ENCODE measurements at regions not wholly inside any gene's neighbourhood (a gene's known extent, or its start where the extent isn't known, plus 50 kb on each side); places are given as distances from the start of the nearest gene placed in this dataset.

GRCh38 chr12:3427956-3428355 lies 63.0 kb upstream of the PRMT8 start:
- TF ChIP-seq, protein P1, sequence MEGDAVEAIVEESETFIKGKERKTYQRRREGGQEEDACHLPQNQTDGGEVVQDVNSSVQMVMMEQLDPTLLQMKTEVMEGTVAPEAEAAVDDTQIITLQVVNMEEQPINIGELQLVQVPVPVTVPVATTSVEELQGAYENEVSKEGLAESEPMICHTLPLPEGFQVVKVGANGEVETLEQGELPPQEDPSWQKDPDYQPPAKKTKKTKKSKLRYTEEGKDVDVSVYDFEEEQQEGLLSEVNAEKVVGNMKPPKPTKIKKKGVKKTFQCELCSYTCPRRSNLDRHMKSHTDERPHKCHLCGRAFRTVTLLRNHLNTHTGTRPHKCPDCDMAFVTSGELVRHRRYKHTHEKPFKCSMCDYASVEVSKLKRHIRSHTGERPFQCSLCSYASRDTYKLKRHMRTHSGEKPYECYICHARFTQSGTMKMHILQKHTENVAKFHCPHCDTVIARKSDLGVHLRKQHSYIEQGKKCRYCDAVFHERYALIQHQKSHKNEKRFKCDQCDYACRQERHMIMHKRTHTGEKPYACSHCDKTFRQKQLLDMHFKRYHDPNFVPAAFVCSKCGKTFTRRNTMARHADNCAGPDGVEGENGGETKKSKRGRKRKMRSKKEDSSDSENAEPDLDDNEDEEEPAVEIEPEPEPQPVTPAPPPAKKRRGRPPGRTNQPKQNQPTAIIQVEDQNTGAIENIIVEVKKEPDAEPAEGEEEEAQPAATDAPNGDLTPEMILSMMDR (IDR thresholded peaks at IDR 0.05; ENCODE audit: poor library complexity) = no peak
- TF ChIP-seq EZH2phosphoT487 (IDR thresholded peaks at IDR 0.05; ENCODE audit: low read depth, severe bottlenecking, unreplicated experiment) (no peak), EZH2 (IDR thresholded peaks at IDR 0.05; ENCODE audit: borderline replicate concordance) (no peak)

All from hepatocyte (in vitro differentiated cells).